ENCODE measurements at regions not wholly inside any gene's neighbourhood (a gene's known extent, or its start where the extent isn't known, plus 50 kb on each side); places are given as distances from the start of the nearest gene placed in this dataset.

DNA sequence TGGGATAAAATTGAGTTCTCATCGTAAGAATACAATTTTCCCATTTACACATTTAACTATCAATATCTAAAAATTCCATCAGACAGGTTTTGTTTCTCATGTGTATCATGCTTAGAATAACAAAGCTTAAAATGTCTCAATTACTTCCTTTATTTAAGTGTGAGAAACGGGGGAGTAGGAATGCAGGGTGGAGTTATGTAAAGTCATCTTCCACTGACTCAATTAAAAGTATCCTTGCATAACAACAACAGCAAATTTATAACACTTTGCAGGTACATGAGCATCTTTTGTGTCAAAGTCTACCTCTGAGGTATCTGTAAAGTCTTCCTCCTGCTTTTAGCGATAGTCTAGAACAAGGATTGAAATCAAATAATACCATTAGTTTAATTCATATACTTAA is 327.1 kb downstream of the EPHA4 start:
- no peaks in the 10 kb centered on the region for H3K9me3 ChIP-seq (ENCODE audit: low read length)
- 0 out of 2 replicates have a peak, but pooled peaks cover 4% of the 10 kb centered on the region for H3K27me3 ChIP-seq (ENCODE audit: low read length)
- H3F3A ChIP-seq (ENCODE audit: low read length, unreplicated experiment): no peaks in the 10 kb centered on the region
- intact Hi-C loops (cut with micrococcal nuclease): no loop called here
- ChIA-PET POLR2A (ENCODE audit: unreplicated experiment) (no interaction called here), CTCF (no interaction called here)
- no peak overlapping the region for H3K4me2 ChIP-seq (ENCODE audit: low read length)
- H3K36me3 ChIP-seq (ENCODE audit: low read depth, low read length): no peaks in the 10 kb centered on the region
- no peaks in the 10 kb centered on the region for H4K20me1 ChIP-seq (ENCODE audit: low read length)
- no peak for TF ChIP-seq EZH2phosphoT487 (IDR thresholded peaks at IDR 0.05; ENCODE audit: borderline replicate concordance, low read length)
- TF ChIP-seq, protein P1, sequence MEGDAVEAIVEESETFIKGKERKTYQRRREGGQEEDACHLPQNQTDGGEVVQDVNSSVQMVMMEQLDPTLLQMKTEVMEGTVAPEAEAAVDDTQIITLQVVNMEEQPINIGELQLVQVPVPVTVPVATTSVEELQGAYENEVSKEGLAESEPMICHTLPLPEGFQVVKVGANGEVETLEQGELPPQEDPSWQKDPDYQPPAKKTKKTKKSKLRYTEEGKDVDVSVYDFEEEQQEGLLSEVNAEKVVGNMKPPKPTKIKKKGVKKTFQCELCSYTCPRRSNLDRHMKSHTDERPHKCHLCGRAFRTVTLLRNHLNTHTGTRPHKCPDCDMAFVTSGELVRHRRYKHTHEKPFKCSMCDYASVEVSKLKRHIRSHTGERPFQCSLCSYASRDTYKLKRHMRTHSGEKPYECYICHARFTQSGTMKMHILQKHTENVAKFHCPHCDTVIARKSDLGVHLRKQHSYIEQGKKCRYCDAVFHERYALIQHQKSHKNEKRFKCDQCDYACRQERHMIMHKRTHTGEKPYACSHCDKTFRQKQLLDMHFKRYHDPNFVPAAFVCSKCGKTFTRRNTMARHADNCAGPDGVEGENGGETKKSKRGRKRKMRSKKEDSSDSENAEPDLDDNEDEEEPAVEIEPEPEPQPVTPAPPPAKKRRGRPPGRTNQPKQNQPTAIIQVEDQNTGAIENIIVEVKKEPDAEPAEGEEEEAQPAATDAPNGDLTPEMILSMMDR (conservative IDR thresholded peaks at IDR 0.05; ENCODE audit: low read depth, low read length): no peak
- TF ChIP-seq EZH2 (IDR thresholded peaks at IDR 0.05; ENCODE audit: low read length, unreplicated experiment): no peak
- H3K27ac ChIP-seq (ENCODE audit: low read length): no peak overlapping the region
- DNase-seq: no peak
- no TSS peak for BruUV-seq (replicated peaks)
- no peaks in the 10 kb centered on the region for H3K79me2 ChIP-seq (ENCODE audit: low read length)
- no peak for ATAC-seq
- no peak overlapping the region for H2AFZ ChIP-seq (ENCODE audit: low read length)
- H3K4me1 ChIP-seq (ENCODE audit: insufficient read depth, low read length): no peaks in the 10 kb centered on the region
- H3K4me3 ChIP-seq (ENCODE audit: low read length): no peak overlapping the region
- H3K9me2 ChIP-seq (replicated peaks; ENCODE audit: low read length): no peaks in the 10 kb centered on the region
- no peak overlapping the region for H3K9ac ChIP-seq (ENCODE audit: low read length)

DNA sequence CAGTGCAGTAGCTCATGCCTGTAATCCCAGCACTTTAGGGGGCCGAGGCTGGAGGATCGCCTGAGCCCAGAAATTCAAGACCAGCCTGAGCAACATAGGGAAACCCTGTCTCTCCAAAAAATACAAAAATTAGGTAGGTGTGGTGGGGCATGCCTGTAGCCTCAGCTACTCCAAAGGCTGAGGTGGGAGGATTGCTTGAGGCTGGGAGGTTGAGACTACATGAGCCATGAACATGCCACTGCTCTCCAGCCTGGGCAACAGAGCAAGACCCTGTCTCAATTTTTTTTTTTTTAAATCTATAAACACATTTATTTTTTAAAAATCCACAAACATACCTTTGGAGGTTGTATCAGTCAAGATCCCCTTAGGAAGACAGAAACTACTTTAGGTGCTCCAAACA is 326.3 kb downstream of the EPHA4 start:
- Histone ChIP-seq H2AFZ (ENCODE audit: low read length) (no peak overlapping the region), H3K4me3 (ENCODE audit: low read length) (no peak overlapping the region), H3K27me3 (ENCODE audit: low read length) (0 out of 2 replicates have a peak, but pooled peaks cover 4% of the 10 kb centered on the region), H3F3A (ENCODE audit: low read length, unreplicated experiment) (no peaks in the 10 kb centered on the region), H3K4me2 (ENCODE audit: low read length) (no peak overlapping the region), H3K4me1 (ENCODE audit: insufficient read depth, low read length) (no peaks in the 10 kb centered on the region), H3K9me2 (replicated peaks; ENCODE audit: low read length) (no peaks in the 10 kb centered on the region), H3K9me3 (ENCODE audit: low read length) (no peaks in the 10 kb centered on the region), H3K79me2 (ENCODE audit: low read length) (no peaks in the 10 kb centered on the region), H4K20me1 (ENCODE audit: low read length) (no peaks in the 10 kb centered on the region), H3K27ac (ENCODE audit: low read length) (no peak overlapping the region), H3K9ac (ENCODE audit: low read length) (no peak overlapping the region), H3K36me3 (ENCODE audit: low read depth, low read length) (no peaks in the 10 kb centered on the region)
- TF ChIP-seq EZH2phosphoT487 (IDR thresholded peaks at IDR 0.05; ENCODE audit: borderline replicate concordance, low read length) (no peak), EZH2 (IDR thresholded peaks at IDR 0.05; ENCODE audit: low read length, unreplicated experiment) (no peak)
- TF ChIP-seq, protein P1 (conservative IDR thresholded peaks at IDR 0.05; ENCODE audit: low read depth, low read length): no peak
- ChIA-PET POLR2A (ENCODE audit: unreplicated experiment) (no interaction called here), CTCF (no interaction called here)
- ATAC-seq: no peak
- no peak for DNase-seq
- BruUV-seq (replicated peaks): no TSS peak
- intact Hi-C loops (cut with micrococcal nuclease): no loop called here

DNA sequence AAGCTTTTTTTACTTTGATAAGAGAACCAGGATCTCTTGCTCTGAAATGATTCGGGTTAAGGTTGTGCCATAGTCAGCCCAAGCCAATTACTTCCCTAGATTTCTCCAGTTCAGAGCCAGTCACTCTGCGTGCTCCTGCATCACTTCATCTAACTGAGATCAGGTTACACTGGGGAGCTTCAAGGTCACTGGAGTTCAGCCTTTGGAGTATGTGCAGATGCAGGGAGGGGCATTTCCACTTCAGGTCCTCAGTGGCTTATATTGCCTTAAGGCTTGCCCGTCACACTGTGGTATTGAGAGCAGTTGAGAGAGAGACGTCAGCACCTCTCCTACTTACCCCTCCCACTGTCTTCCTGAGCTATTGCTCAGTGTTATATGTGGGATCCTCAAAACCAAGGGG is 317.8 kb downstream of the EPHA4 start:
- TF ChIP-seq, protein P1 (conservative IDR thresholded peaks at IDR 0.05; ENCODE audit: low read depth, low read length): no peak
- no peak for TF ChIP-seq EZH2 (IDR thresholded peaks at IDR 0.05; ENCODE audit: low read length, unreplicated experiment)
- TF ChIP-seq EZH2phosphoT487 (IDR thresholded peaks at IDR 0.05; ENCODE audit: borderline replicate concordance, low read length): no peak
- no peaks in the 10 kb centered on the region for H3K36me3 ChIP-seq (ENCODE audit: low read depth, low read length)
- no peak overlapping the region for H3K4me2 ChIP-seq (ENCODE audit: low read length)
- no peaks in the 10 kb centered on the region for H3F3A ChIP-seq (ENCODE audit: low read length, unreplicated experiment)
- H4K20me1 ChIP-seq (ENCODE audit: low read length): no peaks in the 10 kb centered on the region
- no peaks in the 10 kb centered on the region for H3K9me3 ChIP-seq (ENCODE audit: low read length)
- no peak overlapping the region for H3K9ac ChIP-seq (ENCODE audit: low read length)
- no peaks in the 10 kb centered on the region for H3K79me2 ChIP-seq (ENCODE audit: low read length)
- ChIA-PET CTCF (no interaction called here), POLR2A (ENCODE audit: unreplicated experiment) (interaction anchor here (0.6 kb wide), 1 partner anchor 45 kb away, joined by 6 read pairs; no protein-coding TSS in a partner anchor)
- no peak overlapping the region for H2AFZ ChIP-seq (ENCODE audit: low read length)
- intact Hi-C loops (cut with micrococcal nuclease): no loop called here
- H3K27me3 ChIP-seq (ENCODE audit: low read length): peaks cover 7% of the 10 kb centered on the region; the same call in 1 of the 2 replicates
- H3K9me2 ChIP-seq (replicated peaks; ENCODE audit: low read length): no peaks in the 10 kb centered on the region
- ATAC-seq (no peak), DNase-seq (no peak)
- no peaks in the 10 kb centered on the region for H3K4me1 ChIP-seq (ENCODE audit: insufficient read depth, low read length)
- BruUV-seq (replicated peaks): no TSS peak
- no peak overlapping the region for H3K27ac ChIP-seq (ENCODE audit: low read length)
- H3K4me3 ChIP-seq (ENCODE audit: low read length): no peak overlapping the region
